Stomach smooth muscle (tissue), 2 donors: ENCODE measurements at regions not wholly inside any gene's neighbourhood (a gene's known extent, or its start where the extent isn't known, plus 50 kb on each side); places are given as distances from the start of the nearest gene placed in this dataset.
"Not testable (repeated sequence)": the region's sequence is repeated elsewhere in the genome, so short reads cannot be mapped to it uniquely, and the experiment has no call there.

Experiments
- H3K27ac ChIP-seq: one replicate; pipeline ENCODE4 v1.7.0; 2013; ENCODE audit warnings: mild to moderate bottlenecking, low read length, inconsistent platforms
- H3K27me3 ChIP-seq, 2 donors: one replicate each; pipeline ENCODE4 v1.7.0; 2013; ENCODE audit warnings: low read length in 2 of 2; ENCODE audit not compliant: insufficient read depth in 2 of 2, control insufficient read depth in 1 of 2
- H3K36me3 ChIP-seq, 2 donors: one replicate each; pipeline ENCODE4 v1.7.0; 2013; ENCODE audit warnings: low read length in 2 of 2; ENCODE audit not compliant: control insufficient read depth in 2 of 2, insufficient read depth in 2 of 2
- H3K4me1 ChIP-seq: one replicate; pipeline ENCODE4 v1.7.0; 2013; ENCODE audit warnings: low read length; ENCODE audit not compliant: control insufficient read depth, insufficient read depth
- H3K4me3 ChIP-seq, 2 donors: one replicate each; pipeline ENCODE4 v1.7.0; 2013; ENCODE audit warnings: low read length in 2 of 2
- H3K9ac ChIP-seq, 2 donors: one replicate each; pipeline ENCODE4 v1.7.0; 2013; ENCODE audit warnings: low read length in 2 of 2, mild to moderate bottlenecking in 1 of 2
- H3K9me3 ChIP-seq, 2 donors: one replicate each; pipeline ENCODE4 v1.7.0; 2013; ENCODE audit warnings: low read length in 2 of 2; ENCODE audit not compliant: control insufficient read depth in 2 of 2
- donor health status: healthy.
- donor health status: Pancreatic carcinoma.

- Histone ChIP-seq H3K9ac (no peak overlapping the region), H3K9me3 (no peaks in the 10 kb centered on the region), H3K4me1 (no peaks in the 10 kb centered on the region), H3K4me3 (no peak overlapping the region), H3K27me3 (no peaks in the 10 kb centered on the region), H3K36me3 (no peaks in the 10 kb centered on the region), H3K27ac (no peak overlapping the region)
Observed at GRCh38 chr4:12409507-12410190, 981.0 kb upstream of the HS3ST1 start.

- Histone ChIP-seq H3K36me3 (no peaks in the 10 kb centered on the region), H3K9me3 (no peaks in the 10 kb centered on the region), H3K9ac (no peak overlapping the region), H3K27me3 (no peaks in the 10 kb centered on the region), H3K4me1 (no peaks in the 10 kb centered on the region), H3K27ac (no peak overlapping the region), H3K4me3 (no peak overlapping the region)
Observed at GRCh38 chr4:12408364-12408763, 979.7 kb upstream of the HS3ST1 start.

- Histone ChIP-seq H3K27me3 (no peaks in the 10 kb centered on the region), H3K36me3 (no peaks in the 10 kb centered on the region), H3K9ac (no peak overlapping the region), H3K27ac (no peak overlapping the region), H3K4me3 (no peak overlapping the region), H3K9me3 (no peaks in the 10 kb centered on the region), H3K4me1 (no peaks in the 10 kb centered on the region)
Observed at GRCh38 chr4:12403175-12403574, 974.5 kb upstream of the HS3ST1 start.

GRCh38 chr4:12399781-12400180 is 971.1 kb upstream of the HS3ST1 start:
- Histone ChIP-seq H3K27ac (no peak overlapping the region), H3K9me3 (no peaks in the 10 kb centered on the region), H3K4me1 (no peaks in the 10 kb centered on the region), H3K9ac (no peak overlapping the region), H3K4me3 (no peak overlapping the region), H3K27me3 (no peaks in the 10 kb centered on the region), H3K36me3 (no peaks in the 10 kb centered on the region)

- no peak overlapping the region for H3K4me3 ChIP-seq
- no peaks in the 10 kb centered on the region for H3K9me3 ChIP-seq
- no peak overlapping the region for H3K9ac ChIP-seq
- no peak overlapping the region for H3K27ac ChIP-seq
- no peaks in the 10 kb centered on the region for H3K36me3 ChIP-seq
- H3K4me1 ChIP-seq = no peaks in the 10 kb centered on the region
- H3K27me3 ChIP-seq = no peaks in the 10 kb centered on the region
Observed at GRCh38 chr4:12393631-12394262, 965.1 kb upstream of the HS3ST1 start.

GRCh38 chr4:12389604-12390003 is 960.9 kb upstream of the HS3ST1 start:
- Histone ChIP-seq H3K36me3 (no peaks in the 10 kb centered on the region), H3K9me3 (no peaks in the 10 kb centered on the region), H3K9ac (no peak overlapping the region), H3K4me1 (no peaks in the 10 kb centered on the region), H3K27ac (no peak overlapping the region), H3K27me3 (no peaks in the 10 kb centered on the region), H3K4me3 (no peak overlapping the region)

- Histone ChIP-seq H3K4me1 (no peaks in the 10 kb centered on the region), H3K27me3 (no peaks in the 10 kb centered on the region), H3K27ac (no peak overlapping the region), H3K9ac (no peak overlapping the region), H3K4me3 (no peak overlapping the region), H3K9me3 (no peaks in the 10 kb centered on the region), H3K36me3 (no peaks in the 10 kb centered on the region)
Observed at GRCh38 chr4:12382567-12382966, 953.9 kb upstream of the HS3ST1 start.

GRCh38 chr4:12379191-12379590 is 950.5 kb upstream of the HS3ST1 start:
- no peak overlapping the region for H3K27ac ChIP-seq
- no peaks in the 10 kb centered on the region for H3K27me3 ChIP-seq
- H3K9ac ChIP-seq = no peak overlapping the region
- H3K9me3 ChIP-seq = no peaks in the 10 kb centered on the region
- no peaks in the 10 kb centered on the region for H3K4me1 ChIP-seq
- H3K4me3 ChIP-seq = no peak overlapping the region
- H3K36me3 ChIP-seq = no peaks in the 10 kb centered on the region

GRCh38 chr4:12375805-12376204 is 947.1 kb upstream of the HS3ST1 start:
- no peaks in the 10 kb centered on the region for H3K36me3 ChIP-seq
- no peaks in the 10 kb centered on the region for H3K4me1 ChIP-seq
- no peaks in the 10 kb centered on the region for H3K9me3 ChIP-seq
- H3K27ac ChIP-seq = no peak overlapping the region
- no peaks in the 10 kb centered on the region for H3K27me3 ChIP-seq
- H3K4me3 ChIP-seq = no peak overlapping the region
- H3K9ac ChIP-seq = no peak overlapping the region

GRCh38 chr4:12365869-12366268 is 937.2 kb upstream of the HS3ST1 start:
- not testable (repeated sequence) for H3K4me3 ChIP-seq, H3K9ac ChIP-seq, H3K36me3 ChIP-seq, H3K27me3 ChIP-seq, H3K4me1 ChIP-seq, H3K27ac ChIP-seq, H3K9me3 ChIP-seq

- no peak overlapping the region for H3K9ac ChIP-seq
- H3K27ac ChIP-seq = no peak overlapping the region
- H3K27me3 ChIP-seq = no peaks in the 10 kb centered on the region
- H3K4me3 ChIP-seq = no peak overlapping the region
- H3K36me3 ChIP-seq = no peaks in the 10 kb centered on the region
- no peaks in the 10 kb centered on the region for H3K4me1 ChIP-seq
- no peaks in the 10 kb centered on the region for H3K9me3 ChIP-seq
Observed at GRCh38 chr4:12360391-12360790, 931.7 kb upstream of the HS3ST1 start.
